Parathyroid adenoma (tissue), 2 donors: ENCODE measurements at regions not wholly inside any gene's neighbourhood (a gene's known extent, or its start where the extent isn't known, plus 50 kb on each side); places are given as distances from the start of the nearest gene placed in this dataset.

Experiments
- H2AFZ ChIP-seq: fragments of 300-600 bp; sonication (generic); one replicate; pipeline ENCODE4 v1.7.0; 2017; ENCODE audit warnings: antibody characterized with exemption, mild to moderate bottlenecking
- H3K27ac ChIP-seq: fragments of 300-600 bp; sonication (generic); one replicate; pipeline ENCODE4 v1.7.0; 2017
- H3K27me3 ChIP-seq: fragments of 300-600 bp; sonication (generic); one replicate; pipeline ENCODE4 v1.7.0; 2017; ENCODE audit warnings: low read length; ENCODE audit not compliant: control insufficient read depth, insufficient read depth
- H3K36me3 ChIP-seq: fragments of 300-600 bp; sonication (generic); one replicate; pipeline ENCODE4 v1.7.0; 2017; ENCODE audit warnings: low read length; ENCODE audit not compliant: control insufficient read depth, insufficient read depth
- H3K4me1 ChIP-seq: fragments of 300-600 bp; sonication (generic); one replicate; pipeline ENCODE4 v1.7.0; 2017; ENCODE audit warnings: control low read depth
- H3K4me2 ChIP-seq: fragments of 300-600 bp; sonication (generic); one replicate; pipeline ENCODE4 v1.7.0; 2017; ENCODE audit warnings: low read length
- H3K4me3 ChIP-seq: fragments of 300-600 bp; sonication (generic); one replicate; pipeline ENCODE4 v1.7.0; 2017; ENCODE audit warnings: low read depth, low read length
- H3K79me2 ChIP-seq: fragments of 300-600 bp; sonication (generic); one replicate; pipeline ENCODE4 v1.7.0; 2017; ENCODE audit warnings: control low read depth
- H3K9ac ChIP-seq: fragments of 300-600 bp; sonication (generic); one replicate; pipeline ENCODE4 v1.7.0; 2017; ENCODE audit warnings: mild to moderate bottlenecking
- H3K9me3 ChIP-seq: fragments of 300-600 bp; sonication (generic); one replicate; pipeline ENCODE4 v1.7.0; 2017; ENCODE audit warnings: low read length; ENCODE audit not compliant: control insufficient read depth
- CTCF ChIP-seq: fragments of 300-600 bp; sonication (generic); IDR thresholded peaks from one replicate; pipeline ENCODE4 v1.7.0; 2017; ENCODE audit warnings: antibody characterized with exemption, mild to moderate bottlenecking
- donor health status: primary hyperparathyroidism.

GRCh38 chr7:47145186-47145725, 436.7 kb downstream of the TNS3 start:
- H3K36me3 ChIP-seq: no peaks in the 10 kb centered on the region
- H3K79me2 ChIP-seq: no peaks in the 10 kb centered on the region
- no peak overlapping the region for H3K27ac ChIP-seq
- TF ChIP-seq CTCF: no peak
- no peak overlapping the region for H2AFZ ChIP-seq
- no peak overlapping the region for H3K4me2 ChIP-seq
- no peak overlapping the region for H3K4me3 ChIP-seq
- H3K27me3 ChIP-seq: no peaks in the 10 kb centered on the region
- no peak overlapping the region for H3K9ac ChIP-seq
- H3K9me3 ChIP-seq: no peaks in the 10 kb centered on the region
- H3K4me1 ChIP-seq: peaks cover 3% of the 10 kb centered on the region

DNA sequence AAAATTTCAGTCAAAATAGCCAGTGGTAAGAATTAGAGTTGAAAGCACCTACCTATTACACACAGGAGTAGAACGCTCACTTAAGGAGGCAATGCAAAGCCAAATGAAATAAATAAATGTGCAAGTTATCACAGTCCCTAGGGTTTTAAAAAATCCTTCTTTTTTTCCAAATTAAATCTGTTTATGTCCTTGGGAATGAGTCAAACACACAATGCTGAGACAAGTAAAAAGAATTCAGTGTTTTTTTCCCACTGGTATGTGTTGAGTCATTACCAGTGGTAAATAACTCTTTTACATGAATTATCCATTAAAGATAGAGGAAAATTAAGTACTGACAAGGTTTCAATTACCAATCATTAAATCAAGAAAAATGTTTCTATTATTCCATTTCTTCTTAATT, 438.6 kb downstream of the TNS3 start:
- Histone ChIP-seq H3K79me2 (no peaks in the 10 kb centered on the region), H3K36me3 (no peaks in the 10 kb centered on the region), H3K4me2 (no peak overlapping the region), H3K9me3 (no peaks in the 10 kb centered on the region), H3K4me3 (no peak overlapping the region), H3K27ac (no peak overlapping the region), H2AFZ (no peak overlapping the region), H3K4me1 (no peaks in the 10 kb centered on the region), H3K27me3 (no peaks in the 10 kb centered on the region), H3K9ac (no peak overlapping the region)
- TF ChIP-seq CTCF: no peak

DNA sequence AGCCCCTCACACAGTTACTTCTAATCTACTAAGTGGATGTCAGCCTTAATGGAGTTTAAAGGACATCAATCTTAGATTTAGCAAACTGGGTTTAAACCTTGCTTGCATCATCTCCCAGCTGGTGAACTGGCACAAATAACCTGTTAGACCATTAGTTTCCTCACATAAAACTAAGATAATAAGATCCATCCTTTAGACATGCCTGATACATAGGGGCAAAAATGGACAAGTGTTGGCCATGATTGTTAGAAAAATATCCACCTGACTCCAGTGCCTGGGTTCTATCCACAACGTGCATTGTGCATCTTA, 439.1 kb downstream of the TNS3 start:
- H3K27ac ChIP-seq: no peak overlapping the region
- no peaks in the 10 kb centered on the region for H3K4me1 ChIP-seq
- no peak overlapping the region for H3K4me2 ChIP-seq
- no peak for TF ChIP-seq CTCF
- no peak overlapping the region for H3K4me3 ChIP-seq
- no peaks in the 10 kb centered on the region for H3K27me3 ChIP-seq
- no peaks in the 10 kb centered on the region for H3K9me3 ChIP-seq
- no peak overlapping the region for H3K9ac ChIP-seq
- H3K36me3 ChIP-seq: no peaks in the 10 kb centered on the region
- no peaks in the 10 kb centered on the region for H3K79me2 ChIP-seq
- no peak overlapping the region for H2AFZ ChIP-seq

DNA sequence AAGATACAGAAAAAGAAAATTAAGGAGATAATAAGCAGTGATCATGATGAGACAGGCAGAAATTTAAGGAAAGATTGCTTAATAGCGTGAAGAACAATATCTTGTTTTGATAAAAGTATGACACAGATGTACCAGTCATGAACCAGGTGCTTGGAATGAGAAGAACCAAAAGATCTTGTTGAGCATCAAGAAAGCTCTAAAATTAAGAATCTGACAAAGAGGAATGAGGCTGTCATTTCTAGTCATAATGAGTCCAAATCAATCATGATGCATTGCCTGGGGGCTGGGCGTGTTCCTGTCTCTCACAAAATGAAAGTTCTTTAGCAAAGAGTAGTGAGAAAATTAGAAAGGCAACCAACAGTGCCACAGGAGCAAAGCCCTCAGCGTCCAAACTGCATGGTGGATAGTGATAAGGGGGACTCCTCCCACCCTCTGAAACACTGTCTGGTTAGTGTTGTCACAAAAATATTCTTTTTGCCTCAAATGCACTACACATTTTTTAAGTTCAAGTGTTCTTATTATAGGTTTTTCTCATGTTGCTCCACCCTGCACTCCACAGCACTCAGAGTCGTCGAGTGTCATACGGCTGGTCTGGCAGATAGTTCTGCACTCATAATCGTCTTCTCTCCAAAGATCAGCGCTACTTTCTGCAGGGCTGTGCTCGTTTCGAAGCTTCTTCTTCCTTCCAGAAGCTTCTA, 439.6 kb downstream of the TNS3 start:
- no peak overlapping the region for H3K4me3 ChIP-seq
- H3K9ac ChIP-seq: no peak overlapping the region
- no peaks in the 10 kb centered on the region for H3K27me3 ChIP-seq
- H3K79me2 ChIP-seq: no peaks in the 10 kb centered on the region
- H2AFZ ChIP-seq: no peak overlapping the region
- no peaks in the 10 kb centered on the region for H3K9me3 ChIP-seq
- TF ChIP-seq CTCF: no peak
- no peaks in the 10 kb centered on the region for H3K36me3 ChIP-seq
- H3K4me2 ChIP-seq: no peak overlapping the region
- no peaks in the 10 kb centered on the region for H3K4me1 ChIP-seq
- no peak overlapping the region for H3K27ac ChIP-seq

- Histone ChIP-seq H3K9ac (no peak overlapping the region), H3K4me1 (no peaks in the 10 kb centered on the region), H2AFZ (no peak overlapping the region), H3K36me3 (no peaks in the 10 kb centered on the region), H3K27me3 (no peaks in the 10 kb centered on the region), H3K27ac (no peak overlapping the region), H3K4me2 (no peak overlapping the region), H3K79me2 (no peaks in the 10 kb centered on the region), H3K9me3 (no peaks in the 10 kb centered on the region), H3K4me3 (no peak overlapping the region)
- TF ChIP-seq CTCF: no peak
Measured at GRCh38 chr7:47132471-47132870, 449.4 kb downstream of the TNS3 start.
